HG02884 (cell line): ENCODE measurements at regions not wholly inside any gene's neighbourhood (a gene's known extent, or its start where the extent isn't known, plus 50 kb on each side); places are given as distances from the start of the nearest gene placed in this dataset.
A peak's percentile ranks its signal among the peaks of the same experiment; 100 is the strongest.

Experiments used
- ATAC-seq: cut with Tn5 transposase; IDR thresholded peaks from one replicate; pipeline ENCODE4 v1.9.1; 2021; ENCODE audit warnings: mild to moderate bottlenecking, moderate library complexity; ENCODE audit not compliant: unreplicated experiment

- ATAC-seq: no peak
Measured at GRCh38 chr11:104301776-104302175, 137.8 kb upstream of the PDGFD start.

- no peak for ATAC-seq
Measured at GRCh38 chr11:104291646-104292045, 127.7 kb upstream of the PDGFD start.

- ATAC-seq: no peak
Measured at GRCh38 chr11:104286129-104286528, 122.2 kb upstream of the PDGFD start.

- no peak for ATAC-seq
Measured at GRCh38 chr11:104279587-104279986, 115.6 kb upstream of the PDGFD start.

- no peak for ATAC-seq
Measured at GRCh38 chr11:104275992-104276391, 112.0 kb upstream of the PDGFD start.

GRCh38 chr11:104260456-104260855 is 96.5 kb upstream of the PDGFD start:
- ATAC-seq: no peak

- ATAC-seq: no peak
Measured at GRCh38 chr11:104259121-104259610, 95.2 kb upstream of the PDGFD start.

- ATAC-seq: no peak
Measured at GRCh38 chr11:104256525-104256924, 92.6 kb upstream of the PDGFD start.

- peak; percentile 81 for ATAC-seq
Measured at GRCh38 chr11:104254347-104254746, 90.4 kb upstream of the PDGFD start.

GRCh38 chr11:104246590-104246989 is 82.6 kb upstream of the PDGFD start:
- ATAC-seq: no peak

GRCh38 chr11:104238916-104239315 is 75.0 kb upstream of the PDGFD start:
- ATAC-seq: no peak

GRCh38 chr11:104225047-104225446 is 61.1 kb upstream of the PDGFD start:
- ATAC-seq: no peak

GRCh38 chr11:104222464-104222863 is 58.5 kb upstream of the PDGFD start:
- ATAC-seq: no peak

- no peak for ATAC-seq
Measured at GRCh38 chr11:104221455-104221854, 57.5 kb upstream of the PDGFD start.

- ATAC-seq: no peak
Measured at GRCh38 chr11:104219096-104219495, 55.1 kb upstream of the PDGFD start.

GRCh38 chr11:104214517-104214916 is 50.6 kb upstream of the PDGFD start:
- no peak for ATAC-seq
